Spleen (tissue), 11 donors: ENCODE measurements at regions not wholly inside any gene's neighbourhood (a gene's known extent, or its start where the extent isn't known, plus 50 kb on each side); places are given as distances from the start of the nearest gene placed in this dataset.

ENCODE experiments used
- DNase-seq: peaks from one replicate; pipeline ENCODE4 v3.0.0-alpha.2; 2020
- H3K27ac ChIP-seq, 8 donors: fragments of 200-600 bp; sonication (generic) in 7 of 8; 1 replicate in 4 of 8; 2 replicates in 4 of 8; pipeline versions ENCODE4 v1.5.0 to v1.8.0; 2016 to 2021; ENCODE audit warnings: inconsistent platforms in 4 of 8, mild to moderate bottlenecking in 4 of 8, moderate library complexity in 1 of 8
- H3K27me3 ChIP-seq, 7 donors: fragments of 200-600 bp; sonication (generic) in 6 of 7; replicated peaks in 1 of 7; 1 replicate in 4 of 7; 2 replicates in 3 of 7; pipeline versions ENCODE4 v1.5.0 to v1.8.0; 2016 to 2021; ENCODE audit warnings: inconsistent platforms in 3 of 7, mild to moderate bottlenecking in 1 of 7
- H3K36me3 ChIP-seq, 6 donors: fragments of 200-600 bp; sonication (generic) in 5 of 6; 1 replicate in 4 of 6; 2 replicates in 2 of 6; pipeline versions ENCODE4 v1.5.0 to v1.8.0; 2016 to 2021; ENCODE audit warnings: inconsistent platforms in 2 of 6
- H3K4me1 ChIP-seq, 6 donors: fragments of 200-600 bp; sonication (generic) in 5 of 6; 1 replicate in 3 of 6; 2 replicates in 3 of 6; pipeline versions ENCODE4 v1.5.0 to v1.8.0; 2016 to 2021; ENCODE audit warnings: inconsistent platforms in 3 of 6
- H3K4me3 ChIP-seq, 8 donors: fragments of 200-600 bp; sonication (generic) in 7 of 8; 1 replicate in 4 of 8; 2 replicates in 4 of 8; pipeline versions ENCODE4 v1.5.0 to v1.8.0; 2016 to 2021; ENCODE audit warnings: inconsistent platforms in 4 of 8, mild to moderate bottlenecking in 4 of 8, moderate library complexity in 2 of 8
- H3K9me3 ChIP-seq, 8 donors: fragments of 200-600 bp; sonication (generic) in 7 of 8; 1 replicate in 4 of 8; 2 replicates in 4 of 8; pipeline versions ENCODE4 v1.5.0 to v1.8.0; 2016 to 2021; ENCODE audit warnings: inconsistent platforms in 4 of 8
- CTCF ChIP-seq, 11 experiments: fragments of 200-600 bp in 7 of 11; fragments of 450-650 bp in 4 of 11; sonication (generic) in 4 of 11; IDR thresholded peaks in 8 of 11; conservative IDR thresholded peaks in 3 of 11; 1 replicate in 7 of 11; 2 replicates in 4 of 11; pipeline versions ENCODE4 v1.4.0 to v1.8.0; 2016 to 2021; ENCODE audit warnings: antibody characterized with exemption in 11 of 11, inconsistent platforms in 4 of 11, mild to moderate bottlenecking in 1 of 11
- POLR2A ChIP-seq, 3 donors: fragments of 450-650 bp; IDR thresholded peaks; one replicate each; pipeline ENCODE4 v1.5.1; 2017; ENCODE audit warnings: antibody characterized with exemption in 3 of 3, mild to moderate bottlenecking in 1 of 3
- POLR2AphosphoS5 ChIP-seq, 3 donors: sonication (generic); formaldehyde crosslinking; IDR thresholded peaks; one replicate each; pipeline ENCODE4 v1.5.1; 2017; ENCODE audit warnings: antibody characterized with exemption in 3 of 3
- WGBS, 5 donors: extraction: QIAGEN DNeasy Blood & Tissue Kit in 3 of 5; methylation state at CpG; one replicate each; pipeline versions ENCODE4 v1.1.5 to v1.1.7; 2013 to 2018; 5-methylcytosine and 5-hydroxymethylcytosine counted together
- intact Hi-C: fragments of 100-400 bp; cut with DNase I; formaldehyde crosslinking; loops from one replicate; pipeline ENCODE4 v1.15.0; 2023; ENCODE audit warnings: low total_unique reads
- donor health status: healthy with polysubstance abuse.
- donor health status: DM: no; HTN: no; CAD: no; lungs with moderate emphysema.
- donor health status: DM: no; HTN: no; CAD: no.
- donor health status: Bipolar disorder and iron deficiency.
- donor health status: healthy.
- donor health status: DM: no; HTN: no; CAD: no.
- donor health status: DM: yes; HTN: yes; CAD: no.

- no peak for TF ChIP-seq CTCF (IDR thresholded peaks at IDR 0.05 in 8 of 11, conservative IDR thresholded peaks at IDR 0.05 in 3 of 11)
- no peak for TF ChIP-seq POLR2A (IDR thresholded peaks at IDR 0.05)
- TF ChIP-seq POLR2AphosphoS5 (IDR thresholded peaks at IDR 0.05) = no peak
- Histone ChIP-seq H3K27me3 (no peaks in the 10 kb centered on the region), H3K9me3 (no peaks in the 10 kb centered on the region), H3K27ac (no peak overlapping the region), H3K36me3 (no peaks in the 10 kb centered on the region), H3K4me3 (no peak overlapping the region), H3K4me1 (no peaks in the 10 kb centered on the region)
- DNase-seq = no peak
- intact Hi-C loops = no loop called here
- WGBS, 5 donors = 75 to 82% (median 79%) methylated on average over 5 of the region's 5 CpGs
Observed at GRCh38 chr12:43069768-43070221, 480.2 kb upstream of the PRICKLE1 start.

GRCh38 chr12:43066471-43066870 lies 476.9 kb upstream of the PRICKLE1 start:
- Histone ChIP-seq H3K27ac (no peak overlapping the region), H3K27me3 (no peaks in the 10 kb centered on the region), H3K4me1 (no peaks in the 10 kb centered on the region), H3K36me3 (no peaks in the 10 kb centered on the region), H3K4me3 (no peak overlapping the region), H3K9me3 (no peaks in the 10 kb centered on the region)
- intact Hi-C loops = no loop called here
- WGBS, 5 donors = 42 to 77% (median 67%) methylated on average over 2 of the region's 2 CpGs
- no peak for DNase-seq
- no peak for TF ChIP-seq CTCF (IDR thresholded peaks at IDR 0.05 in 8 of 11, conservative IDR thresholded peaks at IDR 0.05 in 3 of 11)
- TF ChIP-seq POLR2A (IDR thresholded peaks at IDR 0.05) = no peak
- no peak for TF ChIP-seq POLR2AphosphoS5 (IDR thresholded peaks at IDR 0.05)

- 78 to 96% (median 88%) methylated on average over 3 of the region's 3 CpGs for WGBS, 5 donors
- no peak overlapping the region for H3K4me3 ChIP-seq
- TF ChIP-seq POLR2AphosphoS5 (IDR thresholded peaks at IDR 0.05) (no peak), CTCF (IDR thresholded peaks at IDR 0.05 in 8 of 11, conservative IDR thresholded peaks at IDR 0.05 in 3 of 11) (no peak)
- no peaks in the 10 kb centered on the region for H3K27me3 ChIP-seq
- intact Hi-C loops = no loop called here
- H3K36me3 ChIP-seq = no peaks in the 10 kb centered on the region
- DNase-seq = no peak
- no peak overlapping the region for H3K27ac ChIP-seq
- no peaks in the 10 kb centered on the region for H3K9me3 ChIP-seq
- H3K4me1 ChIP-seq = no peaks in the 10 kb centered on the region
Observed at GRCh38 chr12:43063650-43064049, 474.1 kb upstream of the PRICKLE1 start.

GRCh38 chr12:43062201-43062895 lies 472.8 kb upstream of the PRICKLE1 start:
- Histone ChIP-seq H3K27ac (no peak overlapping the region), H3K4me3 (no peak overlapping the region), H3K9me3 (no peaks in the 10 kb centered on the region), H3K27me3 (no peaks in the 10 kb centered on the region), H3K4me1 (no peaks in the 10 kb centered on the region), H3K36me3 (no peaks in the 10 kb centered on the region)
- 76 to 88% (median 86%) methylated on average over 1 of the region's 1 CpG for WGBS, 5 donors
- no peak for DNase-seq
- intact Hi-C loops = no loop called here
- no peak for TF ChIP-seq POLR2A (IDR thresholded peaks at IDR 0.05)
- no peak for TF ChIP-seq CTCF (IDR thresholded peaks at IDR 0.05 in 8 of 11, conservative IDR thresholded peaks at IDR 0.05 in 3 of 11)
- TF ChIP-seq POLR2AphosphoS5 (IDR thresholded peaks at IDR 0.05) = no peak
